Hypothalamus (tissue), 51 donors: ENCODE measurements at regions not wholly inside any gene's neighbourhood (a gene's known extent, or its start where the extent isn't known, plus 50 kb on each side); places are given as distances from the start of the nearest gene placed in this dataset.

Experiments used
- DNase-seq, 51 donors: peaks; one replicate each; lab custom pipeline; 2025; lab: John Stamatoyannopoulos, UW

DNA sequence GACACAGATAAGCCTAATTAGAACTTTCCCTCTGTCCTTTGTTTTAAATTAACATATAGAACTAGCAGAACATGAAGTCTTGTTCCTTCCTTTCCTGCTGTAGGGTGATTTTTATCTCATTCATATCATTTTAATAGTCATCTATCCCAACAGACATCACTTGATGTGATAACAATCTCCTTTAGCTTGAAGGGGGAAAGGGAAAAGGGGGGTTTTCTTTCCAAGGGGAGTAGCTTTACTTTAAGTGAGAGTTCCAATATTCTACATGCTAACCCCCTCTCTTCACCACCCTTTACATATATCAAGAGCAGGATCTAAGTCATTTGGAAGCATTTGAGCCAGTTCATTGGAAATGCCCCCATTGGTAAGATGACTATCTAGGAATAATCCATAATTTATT, 241.9 kb downstream of the HHIPL2 start:
- DNase-seq = no peak

DNA sequence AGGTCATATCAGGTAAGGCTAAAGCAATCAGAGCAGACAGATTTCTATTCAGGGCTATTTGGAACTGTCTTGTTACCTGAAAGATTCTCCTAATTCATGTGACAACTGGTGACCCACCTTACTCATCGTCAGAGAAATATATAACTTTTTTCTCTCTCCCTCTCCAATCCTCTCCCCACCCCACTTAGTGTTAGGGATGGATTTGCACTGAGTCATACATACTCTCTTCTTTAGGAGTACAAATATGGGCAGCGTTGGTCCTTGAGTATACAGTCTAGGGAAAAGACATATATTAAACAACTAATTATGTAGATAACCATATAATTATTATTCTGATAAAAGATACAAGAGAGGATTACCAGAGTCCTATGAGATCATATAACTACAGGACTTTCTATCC, 246.3 kb downstream of the HHIPL2 start:
- DNase-seq = no peak

DNA sequence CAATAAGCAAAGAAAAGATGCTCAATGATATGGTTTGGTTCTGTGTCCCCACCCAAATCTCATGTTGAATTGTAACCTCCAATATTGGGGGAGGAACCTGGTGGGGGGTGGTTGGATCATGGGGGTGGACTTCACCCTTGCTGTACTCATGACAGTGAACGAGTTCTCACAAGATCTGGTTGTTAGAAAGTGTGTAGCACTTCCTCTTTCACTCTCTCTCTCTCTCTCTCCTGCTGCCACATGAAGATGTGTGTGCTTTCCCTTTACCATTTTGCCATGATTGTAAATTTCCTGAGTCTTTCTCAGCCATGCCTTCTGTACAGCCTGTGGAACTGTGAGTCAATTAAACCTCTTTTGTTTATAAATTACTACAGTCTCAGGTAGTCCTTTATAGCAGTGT, 248.4 kb downstream of the HHIPL2 start:
- no peak for DNase-seq

DNA sequence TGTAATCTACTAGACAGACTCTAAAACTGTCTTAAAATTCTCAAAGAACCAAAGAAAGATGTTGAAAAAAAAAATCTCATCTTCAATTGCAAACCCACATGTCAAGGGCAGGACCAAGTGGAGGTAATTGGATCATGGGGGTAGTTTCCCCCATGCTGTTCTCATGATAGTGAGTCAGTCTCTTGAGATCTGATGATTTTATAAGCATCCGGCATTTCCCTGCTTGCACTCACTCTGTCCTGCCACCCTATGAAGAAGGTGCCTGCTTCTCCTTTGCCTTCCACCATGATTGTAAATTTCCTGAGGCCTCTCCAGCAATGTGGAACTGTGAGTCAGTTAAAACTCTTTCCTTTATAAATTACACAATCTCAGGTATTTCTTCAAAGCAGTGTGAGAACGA, 257.0 kb downstream of the HHIPL2 start:
- no peak for DNase-seq

DNA sequence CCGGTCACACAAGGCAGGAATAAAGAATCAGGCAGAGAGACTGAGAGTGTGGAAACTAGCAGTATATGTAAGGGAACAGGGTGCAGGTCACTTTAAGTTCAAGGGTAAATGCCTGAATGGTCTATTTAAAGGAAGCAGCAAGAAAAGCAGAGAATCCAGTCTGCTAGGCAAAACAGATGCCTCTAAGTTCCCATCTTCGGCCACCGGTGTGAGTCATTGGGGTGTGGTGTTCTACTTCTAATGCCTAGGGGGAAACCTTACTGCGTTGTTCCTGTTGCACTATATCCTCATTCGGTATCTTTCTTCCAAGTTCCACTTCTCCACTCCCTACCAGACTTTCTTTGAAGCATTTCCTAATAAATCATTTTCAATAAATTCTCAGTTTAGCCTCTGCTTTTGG, 259.9 kb downstream of the HHIPL2 start:
- no peak for DNase-seq

DNA sequence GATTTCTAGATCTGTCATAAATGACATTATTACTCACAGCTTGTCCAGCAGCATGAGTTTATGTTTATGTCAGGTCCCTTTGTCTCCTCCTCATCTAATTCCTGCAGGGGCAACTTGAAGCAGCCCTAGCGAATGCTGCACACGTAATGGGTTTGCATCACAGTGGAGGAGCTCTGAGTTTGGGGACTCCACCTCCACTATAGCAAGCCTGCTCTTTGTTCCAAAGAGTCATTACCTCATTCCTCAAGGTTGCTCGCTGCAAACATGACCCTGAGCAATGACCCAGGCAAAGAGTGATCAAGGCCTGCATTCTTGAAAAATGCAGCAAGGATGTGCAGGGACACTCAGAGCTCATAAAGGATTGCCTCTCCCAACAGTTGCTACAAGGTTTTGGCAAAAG, 261.9 kb downstream of the HHIPL2 start:
- DNase-seq = no peak

DNA sequence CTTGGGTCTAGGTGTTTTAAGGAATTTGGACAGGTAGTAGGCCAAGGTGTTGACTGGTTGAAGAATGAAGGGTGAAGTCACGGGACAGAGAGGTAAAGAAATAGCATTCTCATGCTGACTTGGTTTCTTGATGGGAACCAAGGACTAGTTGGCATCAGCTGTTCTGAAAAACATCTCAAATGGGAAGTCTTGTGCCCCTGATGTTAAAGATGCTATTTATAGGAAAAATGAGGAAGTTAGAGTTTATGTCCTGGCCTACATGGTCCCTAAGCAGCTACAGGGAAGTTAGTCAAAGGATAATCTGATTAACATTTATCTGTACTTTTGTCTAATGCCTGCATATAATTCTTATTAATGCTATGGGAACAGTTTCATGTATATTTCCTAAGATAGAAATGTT, 262.4 kb downstream of the HHIPL2 start:
- no peak for DNase-seq

DNA sequence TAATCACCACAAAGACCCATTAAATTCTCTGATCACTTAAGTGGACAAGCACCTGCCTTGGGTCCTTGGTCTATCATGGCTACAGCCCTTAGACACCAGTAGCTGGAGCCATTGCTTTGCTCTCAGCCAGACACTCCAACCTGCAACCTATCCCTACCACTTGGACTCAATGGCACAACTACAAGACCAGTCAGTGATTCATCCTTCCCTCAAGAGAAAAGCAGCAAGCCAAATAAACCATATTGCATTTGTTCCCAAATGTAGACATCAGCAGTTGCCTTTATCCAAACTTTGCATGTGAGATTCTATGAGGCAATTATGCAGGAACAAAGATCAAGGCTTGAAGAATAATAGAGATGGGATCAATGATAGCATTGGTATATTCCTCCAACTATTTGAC, 263.4 kb downstream of the HHIPL2 start:
- no peak for DNase-seq

DNA sequence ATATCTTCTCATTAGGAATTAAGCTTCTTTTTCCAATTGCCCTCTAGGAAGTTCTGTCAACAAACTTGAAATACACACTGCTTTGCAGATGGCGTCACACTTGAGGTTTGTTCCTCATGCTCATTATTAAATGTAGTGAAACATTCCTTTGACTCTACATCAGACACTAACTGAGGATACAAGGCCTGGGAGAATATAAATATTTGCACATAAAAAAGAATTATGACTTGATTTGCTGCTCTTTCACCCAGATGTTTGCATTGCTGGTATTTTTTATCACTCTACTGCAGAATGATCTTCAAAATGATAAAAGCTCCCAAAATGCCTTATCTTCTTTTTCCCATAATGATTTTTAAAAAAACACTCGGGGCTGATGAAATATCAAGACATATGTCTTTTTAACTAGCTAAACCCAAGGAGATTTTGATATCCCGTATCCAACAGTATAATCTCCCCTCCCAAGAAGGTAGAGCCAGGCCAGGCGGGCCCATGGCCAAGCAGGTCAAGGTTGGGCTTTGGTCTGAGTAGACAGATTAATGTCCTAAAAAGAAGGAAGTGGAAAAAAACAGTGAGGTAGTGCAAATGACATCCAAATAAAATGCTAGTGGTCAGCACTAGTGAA, 264.6 kb downstream of the HHIPL2 start:
- no peak for DNase-seq

DNA sequence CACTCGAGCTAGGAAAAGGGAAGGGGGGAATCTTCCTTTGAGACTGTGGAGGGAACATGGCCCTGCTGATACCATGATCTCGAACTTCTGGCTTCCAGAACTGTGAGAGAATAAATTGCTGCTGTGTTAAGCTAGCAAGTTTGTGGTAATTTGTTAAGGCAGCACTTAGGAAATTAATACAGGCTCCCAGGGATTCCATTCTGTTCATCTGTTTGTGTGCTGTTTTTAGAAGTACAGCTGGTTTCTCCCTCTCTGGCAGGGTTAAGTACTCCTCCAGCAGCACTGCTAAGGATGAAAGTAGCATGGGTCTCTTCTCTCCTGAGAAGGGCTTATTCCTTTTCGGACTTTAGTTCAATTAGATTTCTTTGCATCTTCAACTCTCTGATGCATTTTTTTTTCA, 268.3 kb downstream of the HHIPL2 start:
- no peak for DNase-seq

DNA sequence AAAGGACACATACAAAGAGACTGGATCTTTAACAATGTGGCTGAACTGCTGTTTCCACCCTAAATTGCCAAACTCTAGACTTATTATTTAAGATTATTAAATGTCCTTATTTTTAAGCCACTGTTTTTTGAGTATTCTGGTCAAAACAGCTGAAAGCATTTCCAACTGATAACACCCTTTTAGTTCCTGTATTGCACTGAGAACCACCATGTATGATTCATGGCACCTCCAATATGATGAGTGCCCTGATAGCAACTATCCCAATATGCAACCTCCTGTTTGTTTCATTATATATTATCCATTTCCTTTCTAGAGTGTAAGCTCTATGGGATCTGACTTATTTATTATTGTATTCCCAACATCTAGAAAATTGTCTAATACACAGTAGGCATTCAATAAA, 269.4 kb downstream of the HHIPL2 start:
- no peak for DNase-seq

DNA sequence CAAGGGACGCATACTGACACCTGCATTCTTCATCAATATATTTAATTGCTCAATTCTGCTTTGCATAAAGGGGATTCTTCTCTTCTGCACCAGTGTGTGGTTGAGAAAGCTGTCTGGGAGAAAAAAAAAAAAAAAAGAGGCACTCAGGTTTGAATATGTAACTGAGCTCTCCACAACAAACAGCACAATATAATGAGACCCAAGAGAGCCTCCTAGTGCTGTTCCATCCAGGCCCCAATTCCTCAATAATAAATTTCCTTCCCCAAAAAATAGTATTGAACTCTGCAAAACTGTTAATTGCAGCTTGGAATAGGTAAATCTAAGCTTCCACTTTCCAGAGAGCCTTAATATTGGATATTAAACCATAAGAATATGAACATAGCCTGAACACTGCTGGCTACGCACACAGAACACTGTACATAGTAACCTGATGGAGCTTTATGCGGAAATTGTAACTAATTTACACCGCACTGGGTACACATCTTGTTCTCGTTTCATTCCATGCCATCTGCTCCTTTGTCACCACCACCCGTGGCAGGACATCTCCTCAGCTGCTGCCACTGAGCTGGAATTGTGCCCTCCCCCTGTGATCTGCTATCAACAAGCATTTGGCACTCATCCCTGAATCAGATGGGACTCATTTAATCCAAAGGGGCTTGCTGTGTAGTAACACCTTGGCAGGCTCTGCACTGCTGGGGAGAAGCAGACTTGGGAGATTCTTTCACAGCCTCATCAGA, 272.0 kb downstream of the HHIPL2 start:
- DNase-seq = no peak

DNA sequence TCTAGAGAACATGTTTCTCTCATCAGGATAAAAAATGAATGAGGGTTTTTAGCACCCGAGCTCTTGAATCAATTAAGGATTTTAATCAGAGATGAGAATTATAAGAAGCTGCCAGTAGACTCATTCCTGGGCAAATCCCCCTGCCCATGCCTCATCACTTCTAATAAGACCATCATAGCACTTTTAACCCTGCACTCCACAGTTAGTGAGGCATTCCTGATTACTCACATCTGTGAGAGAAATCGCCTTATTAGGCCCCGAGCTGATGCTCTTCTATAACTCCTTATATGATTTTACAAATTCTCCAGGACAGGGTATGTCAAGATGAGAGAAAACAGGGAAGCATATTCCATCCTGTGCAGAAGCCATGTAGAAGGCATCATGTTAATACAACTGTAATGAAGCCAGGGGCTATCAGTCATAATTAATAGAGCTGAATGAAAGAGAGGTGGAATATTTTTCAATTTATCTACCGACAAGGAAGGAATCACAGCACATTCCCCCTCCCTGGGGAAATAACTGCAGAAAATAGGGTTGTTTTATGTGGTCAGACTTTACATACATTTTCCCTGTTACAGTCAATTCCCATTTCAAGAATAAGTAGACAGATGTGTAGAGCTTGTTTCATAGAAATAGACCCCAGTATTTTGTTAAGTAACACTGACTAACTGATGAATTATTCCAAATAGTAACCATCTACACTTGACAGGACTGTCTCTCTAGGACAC, 272.7 kb downstream of the HHIPL2 start:
- no peak for DNase-seq

DNA sequence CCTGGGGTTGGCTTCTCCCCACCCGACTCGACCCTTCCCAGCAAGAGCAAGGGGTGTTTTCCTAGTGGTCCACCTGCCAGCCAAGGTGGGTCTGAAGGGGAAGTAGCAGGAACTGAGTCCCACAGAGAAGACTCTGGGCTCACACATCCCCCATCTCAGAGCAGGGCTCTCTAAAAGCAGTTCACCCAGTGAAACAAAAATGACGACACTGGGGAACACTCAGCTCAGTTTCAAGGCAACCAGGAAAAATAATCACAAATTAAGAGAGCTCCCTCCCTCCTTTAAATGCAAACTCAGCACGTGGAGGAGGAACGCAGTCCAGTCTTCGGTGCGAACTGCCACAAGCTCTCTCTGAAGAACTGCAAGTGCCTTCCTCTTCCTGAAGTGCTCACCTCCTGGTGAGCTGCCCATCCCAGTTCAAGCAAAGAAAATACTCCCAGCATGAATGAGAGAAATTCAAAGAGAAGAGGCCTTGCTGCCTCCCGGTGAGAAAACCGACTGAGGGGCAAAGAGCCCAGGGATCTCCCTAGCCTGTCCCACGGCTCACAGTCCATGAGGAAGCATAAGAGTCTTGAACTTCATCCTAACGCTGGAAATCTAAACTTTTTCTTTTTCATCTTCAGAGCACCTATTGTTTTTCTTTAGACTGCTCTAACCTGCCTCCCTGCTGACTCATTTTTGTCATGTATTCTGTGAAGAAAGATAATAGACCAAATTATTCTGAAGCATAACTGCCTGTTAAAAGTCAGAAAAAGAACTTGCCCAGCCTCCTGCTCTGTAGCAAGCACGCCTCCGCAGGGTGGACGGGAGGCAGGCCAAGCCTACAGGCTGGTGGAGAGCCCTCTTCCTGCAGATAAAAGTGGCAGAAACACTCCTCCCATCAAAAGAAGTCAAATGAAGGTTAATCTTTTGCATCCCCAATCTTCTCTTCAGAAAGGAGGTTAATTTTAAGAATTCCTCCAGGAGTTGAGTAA, 281.4 kb downstream of the HHIPL2 start:
- DNase-seq = no peak

DNA sequence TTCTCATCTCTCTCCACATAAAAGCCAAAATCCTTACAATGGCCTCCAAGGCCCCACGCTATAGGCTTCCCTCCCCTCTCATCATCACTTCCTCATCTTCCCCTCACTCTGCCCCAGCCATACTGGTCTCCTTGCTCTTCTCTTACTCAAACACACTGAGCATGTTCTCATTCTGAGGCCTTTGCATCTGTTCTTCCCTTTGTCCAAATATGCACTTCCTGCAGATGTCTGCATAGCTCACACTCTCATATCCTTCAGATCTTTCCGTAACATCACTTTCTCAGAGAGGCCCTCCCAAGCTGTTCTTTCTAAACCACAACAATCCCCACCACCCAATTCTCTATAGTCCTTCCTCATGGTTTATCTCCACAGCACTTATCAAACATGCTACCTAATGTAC, 284.1 kb downstream of the HHIPL2 start:
- DNase-seq = no peak

DNA sequence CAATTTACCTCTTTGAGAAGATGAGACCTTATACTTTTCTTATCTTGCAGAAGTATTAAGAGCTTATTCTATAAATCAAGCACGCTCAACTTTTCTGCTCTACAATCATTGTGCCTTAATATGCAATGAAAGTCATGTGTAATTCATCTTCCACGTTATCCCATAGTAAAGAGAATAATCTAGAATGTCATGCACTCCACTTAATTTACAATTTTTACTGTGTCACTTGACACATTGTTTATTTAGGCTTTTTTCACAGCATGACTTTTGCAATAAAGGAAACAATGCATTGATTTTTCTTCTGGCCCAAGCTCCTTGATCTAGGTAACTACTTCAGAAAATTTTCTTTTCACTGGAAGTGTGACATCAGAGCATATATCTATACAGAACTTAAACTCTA, 290.9 kb downstream of the HHIPL2 start:
- no peak for DNase-seq

DNA sequence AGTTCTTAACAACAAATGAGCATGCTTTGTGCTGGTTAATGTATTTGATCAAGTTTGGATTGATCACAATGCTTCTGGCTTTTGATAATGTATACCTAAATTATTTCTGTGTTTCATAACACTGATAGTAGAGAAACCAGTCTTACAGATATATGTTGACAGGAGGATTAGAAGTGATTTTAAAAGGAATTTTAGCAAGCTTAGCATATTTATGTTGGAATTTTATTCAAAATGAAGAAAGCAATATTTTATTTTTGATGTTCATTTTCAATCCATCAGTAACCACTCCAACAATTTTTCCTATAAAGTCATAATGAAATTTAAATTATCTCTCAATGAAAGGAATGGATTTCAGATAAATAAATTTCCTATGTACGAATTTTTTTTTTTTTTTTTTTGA, 291.8 kb downstream of the HHIPL2 start:
- DNase-seq = no peak

DNA sequence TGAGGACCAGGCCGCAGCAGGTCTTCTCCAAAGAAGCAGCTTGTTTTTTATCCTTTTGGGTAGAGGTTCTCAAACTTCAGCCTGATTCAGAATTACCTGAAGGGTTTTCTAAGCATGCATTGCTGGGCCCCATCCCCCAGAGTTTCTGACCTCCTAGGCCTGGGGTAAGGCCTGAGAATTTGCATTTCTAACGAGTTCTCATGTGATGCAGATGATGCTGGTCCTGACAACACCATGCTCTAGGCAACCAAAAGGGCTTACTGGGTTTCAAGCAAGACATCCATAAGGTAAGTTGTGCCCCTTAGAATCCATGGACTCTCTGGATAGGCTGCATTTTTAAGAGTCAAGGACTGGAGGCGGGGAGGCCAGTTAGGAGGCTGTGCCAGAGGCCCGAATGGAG, 295.1 kb downstream of the HHIPL2 start:
- DNase-seq = no peak

DNA sequence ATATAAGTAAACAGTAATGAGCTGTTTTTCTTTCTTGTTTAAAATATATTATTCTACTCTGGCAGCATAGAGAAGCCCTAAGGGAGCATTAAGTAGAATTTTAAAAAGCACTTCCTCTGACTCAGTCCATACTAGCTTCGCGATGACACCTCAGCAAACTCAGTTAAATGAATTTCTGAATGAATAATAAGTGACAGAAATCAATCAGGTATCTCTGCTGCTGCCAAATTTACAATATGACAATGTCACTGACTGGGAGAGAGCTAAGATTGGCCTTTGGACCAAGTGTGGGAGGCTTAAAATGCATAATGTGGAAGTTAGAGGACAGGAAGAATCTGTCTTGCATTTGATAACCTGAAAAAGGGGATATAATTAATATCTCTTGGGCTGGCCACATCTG, 296.1 kb downstream of the HHIPL2 start:
- no peak for DNase-seq

DNA sequence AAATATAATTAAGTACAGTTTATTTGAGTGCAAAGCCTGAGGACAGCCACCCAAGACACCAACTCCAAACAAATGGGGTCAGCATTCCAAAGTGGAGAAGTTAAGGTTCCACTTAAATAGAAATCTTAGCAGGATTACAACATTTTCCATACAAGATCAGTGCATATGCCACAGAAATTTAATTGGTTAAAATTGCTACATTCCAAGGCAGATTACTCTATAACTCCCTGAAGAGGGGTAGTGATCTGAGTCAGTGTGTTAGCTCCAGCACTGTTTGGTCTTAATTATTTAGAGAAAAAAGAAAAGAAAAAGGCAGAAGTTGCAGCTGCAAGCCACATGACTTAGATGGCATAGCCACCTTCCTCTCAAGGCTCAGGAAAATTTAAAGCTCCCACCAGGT, 297.5 kb downstream of the HHIPL2 start:
- no peak for DNase-seq

DNA sequence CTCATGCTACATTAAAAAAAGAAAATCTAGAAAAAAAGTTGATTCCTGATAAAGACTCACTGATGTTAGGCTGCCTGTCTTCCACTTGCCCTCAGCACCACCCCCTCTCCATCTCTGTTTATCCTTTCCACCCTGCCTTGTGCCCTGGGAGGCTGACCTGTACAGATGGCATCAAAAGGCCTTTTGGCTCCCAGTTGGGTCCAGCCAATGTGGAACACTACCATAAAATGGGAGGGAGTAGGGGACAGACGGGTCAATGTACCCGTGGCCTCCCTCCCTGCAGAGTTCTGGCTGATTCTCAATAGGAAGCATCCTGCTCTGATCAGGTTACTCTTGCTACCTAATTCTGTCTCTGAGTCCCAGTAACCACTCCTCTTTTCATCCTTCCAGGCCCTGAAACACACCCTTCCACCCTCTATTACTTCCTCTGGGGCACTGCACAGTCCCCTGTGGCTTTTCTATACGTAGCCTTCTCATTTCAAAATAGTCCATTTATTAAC, 300.0 kb downstream of the HHIPL2 start:
- DNase-seq = no peak
